Kidney (tissue), 13 donors: ENCODE measurements at regions not wholly inside any gene's neighbourhood (a gene's known extent, or its start where the extent isn't known, plus 50 kb on each side); places are given as distances from the start of the nearest gene placed in this dataset.

Source experiments
- DNase-seq, 5 donors: peaks; one replicate each; pipeline ENCODE4 v3.0.0-alpha.2; 2013 to 2020
- FAIRE-seq: peaks from 2 replicates; lab custom pipeline; 2012; peaks lifted over from hg19 to GRCh38; lab: Jason Lieb, UNC
- H3K27ac ChIP-seq, 2 donors: one replicate each; pipeline ENCODE4 v1.7.0; 2013; ENCODE audit warnings: low read depth in 2 of 2, low read length in 2 of 2, inconsistent platforms in 1 of 2
- H3K27me3 ChIP-seq: one replicate; pipeline ENCODE4 v1.7.1; 2013; ENCODE audit warnings: low read length, inconsistent platforms; ENCODE audit not compliant: control insufficient read depth, insufficient read depth
- H3K36me3 ChIP-seq, 3 donors: one replicate each; pipeline versions ENCODE4 v1.7.0 to v1.7.1; 2013; ENCODE audit warnings: low read length in 3 of 3, control low read depth in 1 of 3, inconsistent platforms in 1 of 3; ENCODE audit not compliant: insufficient read depth in 3 of 3, control insufficient read depth in 2 of 3
- H3K4me1 ChIP-seq, 3 donors: one replicate each; pipeline versions ENCODE4 v1.7.0 to v1.7.1; 2013; ENCODE audit warnings: low read length in 3 of 3, inconsistent platforms in 1 of 3, low read depth in 1 of 3; ENCODE audit not compliant: control insufficient read depth in 2 of 3, insufficient read depth in 2 of 3
- H3K4me3 ChIP-seq, 3 donors: one replicate each; pipeline versions ENCODE4 v1.7.0 to v1.8.1; 2013; ENCODE audit warnings: low read length in 3 of 3, control low read depth in 1 of 3, inconsistent platforms in 1 of 3
- H3K9ac ChIP-seq, 3 donors: one replicate each; pipeline versions ENCODE4 v1.7.0 to v1.7.1; 2013; ENCODE audit warnings: low read length in 3 of 3, control low read depth in 1 of 3, inconsistent platforms in 1 of 3
- H3K9me3 ChIP-seq, 3 donors: one replicate each; pipeline versions ENCODE4 v1.7.0 to v1.7.1; 2013; ENCODE audit warnings: low read length in 3 of 3, control low read depth in 1 of 3, inconsistent platforms in 1 of 3; ENCODE audit not compliant: control insufficient read depth in 2 of 3, insufficient read depth in 1 of 3
- intact Hi-C: fragments of 100-400 bp; cut with DNase I; formaldehyde crosslinking; loops from one replicate; pipeline ENCODE4 v1.11.1; 2022
- TF ChIP-seq, protein P1 (sequence below): IDR thresholded peaks from 3 replicates; pipeline ENCODE4 v1.5.1; 2012; ENCODE audit warnings: mild to moderate bottlenecking, moderate library complexity, borderline replicate concordance; ENCODE audit not compliant: insufficient read depth; ENCODE audit errors: extremely low read depth
- donor health status: control.
- donor health status: control.
- donor health status: control.
- donor health status: control.
- donor health status: control.
- donor health status: DM: yes; HTN: yes; CAD: no.
- donor health status: Normal renal cell carcinoma (clear cell type).

DNA sequence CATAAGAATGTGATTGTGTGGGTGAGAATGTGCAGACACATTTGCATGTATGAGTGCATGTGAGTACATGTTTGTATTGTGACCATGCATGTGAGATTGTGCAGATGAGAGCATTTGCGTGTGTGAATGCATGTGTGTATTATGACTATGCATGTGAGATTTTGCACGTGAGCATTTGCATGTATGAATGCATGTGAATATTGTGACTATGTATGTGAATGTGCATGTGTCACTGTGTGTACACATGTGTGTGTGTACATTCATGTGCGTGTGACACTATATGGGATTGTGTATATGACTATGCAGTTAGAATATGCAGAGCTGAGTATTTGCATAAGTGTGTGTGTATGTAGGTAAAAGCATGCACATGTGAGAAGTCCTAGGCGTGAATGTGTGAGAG is 381.3 kb upstream of the MAF start:
- no peaks in the 10 kb centered on the region for H3K36me3 ChIP-seq
- FAIRE-seq (no peak), DNase-seq (no peak)
- intact Hi-C loops, result no loop called here
- TF ChIP-seq, protein P1, sequence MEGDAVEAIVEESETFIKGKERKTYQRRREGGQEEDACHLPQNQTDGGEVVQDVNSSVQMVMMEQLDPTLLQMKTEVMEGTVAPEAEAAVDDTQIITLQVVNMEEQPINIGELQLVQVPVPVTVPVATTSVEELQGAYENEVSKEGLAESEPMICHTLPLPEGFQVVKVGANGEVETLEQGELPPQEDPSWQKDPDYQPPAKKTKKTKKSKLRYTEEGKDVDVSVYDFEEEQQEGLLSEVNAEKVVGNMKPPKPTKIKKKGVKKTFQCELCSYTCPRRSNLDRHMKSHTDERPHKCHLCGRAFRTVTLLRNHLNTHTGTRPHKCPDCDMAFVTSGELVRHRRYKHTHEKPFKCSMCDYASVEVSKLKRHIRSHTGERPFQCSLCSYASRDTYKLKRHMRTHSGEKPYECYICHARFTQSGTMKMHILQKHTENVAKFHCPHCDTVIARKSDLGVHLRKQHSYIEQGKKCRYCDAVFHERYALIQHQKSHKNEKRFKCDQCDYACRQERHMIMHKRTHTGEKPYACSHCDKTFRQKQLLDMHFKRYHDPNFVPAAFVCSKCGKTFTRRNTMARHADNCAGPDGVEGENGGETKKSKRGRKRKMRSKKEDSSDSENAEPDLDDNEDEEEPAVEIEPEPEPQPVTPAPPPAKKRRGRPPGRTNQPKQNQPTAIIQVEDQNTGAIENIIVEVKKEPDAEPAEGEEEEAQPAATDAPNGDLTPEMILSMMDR, result no peak
- H3K27me3 ChIP-seq, result no peaks in the 10 kb centered on the region
- no peaks in the 10 kb centered on the region for H3K9me3 ChIP-seq
- H3K4me3 ChIP-seq, result no peak overlapping the region
- H3K4me1 ChIP-seq, result no peaks in the 10 kb centered on the region
- no peak overlapping the region for H3K9ac ChIP-seq
- no peak overlapping the region for H3K27ac ChIP-seq

- no peak overlapping the region for H3K4me3 ChIP-seq
- TF ChIP-seq, protein P1, result no peak
- intact Hi-C loops, result no loop called here
- no peaks in the 10 kb centered on the region for H3K36me3 ChIP-seq
- H3K27ac ChIP-seq, result no peak overlapping the region
- H3K9ac ChIP-seq, result no peak overlapping the region
- FAIRE-seq, result no peak
- no peaks in the 10 kb centered on the region for H3K27me3 ChIP-seq
- DNase-seq, result no peak
- H3K9me3 ChIP-seq, result no peaks in the 10 kb centered on the region
- H3K4me1 ChIP-seq, result no peaks in the 10 kb centered on the region
Measured at GRCh38 chr16:79980650-79981521, 380.3 kb upstream of the MAF start.

DNA sequence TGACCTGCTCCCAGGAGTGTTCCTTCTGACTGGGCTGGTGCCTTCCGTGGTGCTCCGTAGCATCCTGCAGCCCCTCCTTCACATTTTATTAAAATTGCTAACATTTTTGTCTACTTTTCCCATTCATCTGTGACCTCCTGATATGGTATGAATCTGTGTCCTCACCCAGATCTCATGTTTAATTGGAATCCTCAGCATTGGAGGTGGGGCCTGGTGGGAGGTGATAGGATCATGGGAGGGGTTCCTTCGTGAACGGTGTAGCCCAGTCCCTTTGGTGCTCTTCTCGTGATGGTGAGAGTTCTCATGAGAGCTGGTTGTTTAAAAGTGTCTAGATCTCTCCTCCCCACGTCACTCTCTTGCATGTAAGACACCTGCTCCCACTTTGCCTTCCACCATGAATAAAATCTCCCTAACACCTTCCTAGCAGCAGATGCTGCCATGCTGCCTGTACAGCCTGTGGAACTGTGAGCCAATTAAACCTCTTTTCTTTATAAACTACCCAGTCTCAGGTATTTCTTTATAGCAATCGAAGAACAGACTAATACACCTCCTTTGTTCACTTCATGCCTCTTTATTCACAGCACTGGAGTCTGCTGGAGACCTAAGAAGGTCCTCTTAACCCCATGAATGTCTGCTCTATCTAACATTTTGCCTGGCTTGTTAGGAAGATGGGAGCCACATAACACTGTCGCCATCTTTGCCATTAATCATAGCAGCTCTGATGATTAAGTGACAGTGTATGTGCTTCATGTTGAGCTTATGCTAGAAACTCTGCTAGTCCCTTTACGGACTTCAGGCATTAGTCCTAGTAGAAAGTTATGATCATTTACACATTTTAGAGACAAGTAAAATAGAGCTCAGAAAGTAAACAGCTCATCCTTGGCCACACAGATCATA is 377.7 kb upstream of the MAF start:
- Histone ChIP-seq H3K4me1 (no peaks in the 10 kb centered on the region), H3K9ac (no peak overlapping the region), H3K36me3 (no peaks in the 10 kb centered on the region), H3K27ac (no peak overlapping the region), H3K9me3 (no peaks in the 10 kb centered on the region), H3K27me3 (no peaks in the 10 kb centered on the region), H3K4me3 (no peak overlapping the region)
- intact Hi-C loops, result no loop called here
- FAIRE-seq (no peak), DNase-seq (no peak)
- TF ChIP-seq, protein P1, result no peak
